Activated CD4-positive, alpha-beta T cell treated with anti-CD3 and anti-CD28 coated beads, Interleukin-2, amount 50 U/mL, for 48 hours (primary cell): ENCODE measurements at regions not wholly inside any gene's neighbourhood (a gene's known extent, or its start where the extent isn't known, plus 50 kb on each side); places are given as distances from the start of the nearest gene placed in this dataset.

Experiments
- DNase-seq, 2 experiments: peaks; one replicate each; pipeline ENCODE4 v3.0.0-alpha.2; 2020

DNA sequence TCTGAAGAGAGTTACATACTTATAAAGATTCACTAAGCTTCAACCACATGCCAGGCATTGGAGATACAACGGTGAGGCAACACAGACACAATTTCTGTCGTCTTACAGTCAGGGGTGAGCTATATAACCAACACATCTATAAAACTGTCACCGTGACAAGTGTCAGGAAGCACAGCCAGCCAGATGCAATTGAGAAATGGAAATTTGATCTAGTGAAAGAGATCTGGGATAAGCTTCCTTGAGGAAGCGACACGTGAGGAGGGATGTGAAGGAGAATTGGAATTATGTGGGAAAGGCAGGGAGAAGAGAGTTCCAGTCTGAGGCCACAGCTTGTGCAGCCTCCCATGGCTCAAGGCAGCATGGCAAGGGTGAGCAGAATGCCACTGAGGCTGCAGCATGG is 50.9 kb upstream of the ZNF354B start:
- no peak for DNase-seq

DNA sequence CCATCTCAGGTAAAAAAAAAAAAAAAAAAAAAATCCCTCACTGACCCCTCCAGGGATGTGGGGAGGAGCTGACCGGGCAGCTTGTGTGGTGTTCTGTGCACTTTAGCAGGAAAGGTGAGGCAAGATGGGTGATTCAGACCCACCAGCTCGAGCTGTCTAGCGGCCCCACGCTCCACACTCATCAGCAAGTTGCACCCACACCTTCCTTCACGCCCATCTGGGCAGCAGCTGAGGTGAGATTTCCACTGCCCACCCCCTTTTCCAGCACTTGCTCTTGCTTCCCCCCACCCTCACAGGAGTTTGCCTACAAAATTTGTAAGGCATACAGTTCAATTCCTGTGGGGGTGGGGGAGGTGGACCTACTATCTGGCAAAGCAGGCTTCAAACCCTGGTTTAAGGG is 58.7 kb upstream of the ZNF354B start:
- DNase-seq, result no peak

DNA sequence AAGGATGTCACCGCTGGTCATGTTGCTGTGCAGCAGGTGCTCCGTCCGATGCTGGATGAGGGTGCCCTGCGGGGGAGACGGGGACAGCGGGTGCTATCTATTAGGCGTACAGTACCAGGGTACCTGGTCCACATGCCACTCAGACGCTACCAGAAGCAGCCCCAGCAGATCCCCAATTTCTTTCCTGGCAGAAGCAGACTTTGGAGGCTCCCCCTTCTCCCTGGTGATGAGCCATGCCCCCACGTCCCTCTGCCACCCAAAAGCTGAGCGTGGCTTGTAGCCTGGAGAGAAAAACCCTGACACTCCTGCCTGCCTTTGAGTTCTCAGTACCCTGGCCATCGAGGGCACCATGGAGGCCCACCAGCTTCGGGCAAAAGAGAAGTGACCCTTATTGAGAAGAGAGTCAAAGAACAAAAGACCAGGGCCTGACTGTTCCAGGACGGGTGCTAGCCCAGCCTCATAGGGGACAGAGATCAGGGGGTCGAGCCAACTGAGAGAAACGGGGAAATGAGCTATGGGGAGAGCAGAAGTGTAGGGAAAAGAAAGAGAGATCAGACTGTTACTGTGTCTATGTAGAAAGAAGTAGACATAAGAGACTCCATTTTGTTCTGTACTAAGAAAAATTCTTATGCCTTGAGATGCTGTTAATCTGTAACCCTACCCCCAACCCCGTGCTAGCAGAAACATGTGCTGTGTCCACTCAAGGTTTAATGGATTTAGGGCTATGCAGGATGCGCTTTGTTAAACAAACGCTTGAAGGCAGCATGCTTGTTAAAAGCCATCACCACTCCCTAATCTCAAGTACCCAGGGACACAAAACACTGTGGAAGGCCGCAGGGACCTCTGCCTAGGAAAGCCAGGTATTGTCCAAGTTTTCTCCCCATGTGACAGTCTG is 62.0 kb upstream of the ZNF354B start:
- DNase-seq, result no peak

DNA sequence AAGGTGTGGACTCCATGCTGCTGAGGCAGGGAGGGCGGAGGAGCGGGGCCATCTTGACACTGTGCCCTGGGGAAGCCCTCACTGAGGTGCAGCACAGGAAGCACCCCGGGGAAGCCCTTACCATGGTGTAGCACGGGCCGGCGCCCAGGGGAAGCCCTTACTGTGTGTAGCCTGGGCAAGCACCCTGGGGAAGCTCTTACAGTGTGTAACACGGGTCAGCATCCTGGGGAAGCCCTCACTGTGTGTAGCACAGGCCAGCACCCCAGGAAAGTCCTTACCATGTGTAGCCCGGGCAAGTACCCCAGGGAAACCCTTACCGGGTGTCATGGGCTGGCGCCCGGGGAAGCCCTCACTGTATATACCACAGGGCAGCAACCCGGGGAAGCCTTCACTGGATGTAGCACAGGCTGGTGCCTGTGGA is 62.6 kb upstream of the ZNF354B start:
- DNase-seq, result no peak

DNA sequence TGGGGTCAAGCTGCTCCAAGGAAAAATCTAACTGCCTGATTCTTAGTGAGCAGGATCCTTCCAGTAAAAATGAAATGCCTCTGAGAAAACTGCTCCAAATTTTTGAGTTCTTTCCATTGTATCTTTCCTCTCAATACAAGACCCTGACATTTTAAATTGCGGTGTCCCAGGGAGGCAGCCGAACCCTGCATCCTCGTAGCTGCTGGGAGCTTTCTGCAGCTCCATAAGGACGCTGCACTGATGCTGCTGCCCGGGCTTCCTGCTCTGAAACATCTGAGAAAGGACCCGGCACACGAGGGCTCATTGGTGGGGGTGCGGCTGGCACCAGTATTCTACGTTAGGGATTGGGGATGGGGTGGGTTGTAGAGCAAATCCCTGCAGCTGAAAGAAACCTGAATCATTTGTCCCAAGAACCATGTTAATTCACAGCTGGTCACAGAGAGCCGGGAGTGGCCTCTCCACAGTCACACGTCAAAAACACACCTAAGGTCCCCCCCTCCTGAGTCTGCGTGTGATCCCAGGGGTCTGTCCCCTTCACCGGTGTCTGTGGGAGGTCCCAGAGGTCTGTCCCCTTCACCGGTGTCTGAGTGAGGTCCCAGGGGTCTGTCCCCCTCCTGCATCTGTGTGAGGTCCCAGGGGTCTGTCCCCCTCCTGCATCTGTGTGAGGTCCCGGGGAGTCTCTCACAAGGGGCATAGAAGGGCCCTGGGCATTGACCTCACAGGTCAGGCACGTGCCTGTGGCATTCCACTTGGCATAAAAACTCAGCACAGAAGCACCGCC is 63.4 kb upstream of the ZNF354B start:
- DNase-seq, result no peak

DNA sequence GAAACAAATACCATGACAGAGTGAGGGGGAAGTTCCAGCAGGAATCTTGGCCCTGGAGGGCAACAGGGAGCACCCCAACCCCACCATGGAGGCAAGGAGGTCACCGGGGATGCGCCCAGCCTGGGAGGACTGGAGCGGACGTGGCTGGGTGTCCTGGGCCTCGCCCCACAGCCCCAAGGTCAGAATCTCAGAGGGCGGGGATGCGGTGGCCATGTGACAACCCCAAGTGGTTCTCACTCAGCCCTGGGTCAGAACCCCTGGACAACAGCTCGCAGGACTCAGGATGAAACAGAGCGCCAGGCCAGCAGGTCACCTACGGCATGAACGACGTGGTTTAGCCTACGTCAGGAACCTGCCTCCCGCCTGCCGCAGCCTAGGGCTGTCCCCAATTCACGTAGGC is 64.0 kb upstream of the ZNF354A start:
- no peak for DNase-seq

DNA sequence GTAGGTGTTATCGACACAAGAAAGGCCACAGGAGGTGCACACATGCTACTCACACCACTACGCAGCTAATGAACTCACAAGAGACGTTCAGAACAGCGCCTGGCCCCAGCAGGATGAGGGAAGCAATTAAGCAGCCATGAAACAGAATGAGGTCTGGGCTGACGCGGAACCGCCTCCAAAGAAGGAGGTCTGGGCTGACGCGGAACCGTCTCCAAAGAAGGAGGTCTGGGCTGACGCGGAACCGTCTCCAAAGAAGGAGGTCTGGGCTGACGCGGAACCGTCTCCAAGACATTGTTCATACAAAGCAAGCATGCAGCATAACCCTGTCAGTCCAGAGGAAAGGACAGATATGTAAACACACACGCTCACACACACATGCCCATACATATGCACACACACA is 63.2 kb upstream of the ZNF354A start:
- DNase-seq, result no peak

DNA sequence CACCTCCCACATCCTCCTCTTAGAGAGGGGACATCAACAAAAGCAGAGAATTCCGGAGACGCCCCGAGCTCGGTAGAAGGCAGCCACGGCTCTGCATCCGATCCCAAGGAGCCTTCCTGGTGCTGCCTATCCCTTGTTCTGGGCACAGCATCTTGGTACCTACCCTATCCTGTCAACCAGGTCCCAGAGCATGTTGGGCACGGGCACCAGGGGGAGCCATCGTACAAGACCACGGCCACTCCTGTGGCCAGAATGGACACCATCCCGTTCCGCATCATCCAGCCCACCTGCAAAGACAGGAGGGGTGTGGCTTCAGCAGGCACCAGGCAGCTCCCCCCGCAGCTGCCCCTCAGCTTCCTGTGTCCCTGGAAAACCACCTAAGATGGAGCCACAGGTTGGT is 62.7 kb upstream of the ZNF354A start:
- peak; percentile 29 to 42 for DNase-seq

DNA sequence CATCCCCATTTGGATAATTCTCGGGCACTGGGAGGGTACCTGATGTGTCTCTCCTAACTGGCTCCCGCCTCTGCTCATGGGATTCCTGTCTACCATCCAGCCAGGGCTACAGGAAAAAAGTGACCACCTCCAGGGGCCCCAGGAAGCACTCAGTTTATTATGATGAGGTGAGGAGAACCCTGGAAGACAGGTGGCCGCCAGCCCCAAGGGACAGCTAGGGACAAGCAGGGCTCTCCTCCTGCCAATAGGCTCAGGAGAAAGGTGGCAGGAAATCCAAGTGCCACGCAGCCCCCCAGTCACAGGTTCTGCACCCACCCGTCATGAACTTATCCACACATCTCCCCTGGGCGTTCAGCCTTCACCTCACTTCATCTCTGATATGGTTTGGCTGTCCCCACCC is 61.5 kb upstream of the ZNF354A start:
- no peak for DNase-seq

DNA sequence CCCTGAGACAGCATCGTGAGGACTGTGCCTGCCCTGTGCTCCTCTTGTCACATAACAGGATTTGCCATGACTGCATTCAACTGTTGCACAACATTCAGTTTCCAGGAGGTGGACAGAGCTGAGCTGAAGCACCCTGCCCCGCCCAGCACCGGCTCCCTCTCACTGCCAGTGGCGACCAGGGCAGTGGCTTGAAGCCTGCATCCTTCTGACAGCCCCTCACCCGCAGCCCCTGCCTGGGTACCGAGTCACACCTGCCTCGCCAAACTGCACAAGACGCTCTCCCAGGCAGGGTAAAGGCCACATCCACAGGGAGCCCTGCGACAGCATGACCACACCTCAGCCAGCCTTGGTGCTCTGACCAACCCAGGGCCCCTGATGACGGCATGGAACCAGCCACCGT is 59.9 kb upstream of the ZNF354A start:
- DNase-seq, result no peak

DNA sequence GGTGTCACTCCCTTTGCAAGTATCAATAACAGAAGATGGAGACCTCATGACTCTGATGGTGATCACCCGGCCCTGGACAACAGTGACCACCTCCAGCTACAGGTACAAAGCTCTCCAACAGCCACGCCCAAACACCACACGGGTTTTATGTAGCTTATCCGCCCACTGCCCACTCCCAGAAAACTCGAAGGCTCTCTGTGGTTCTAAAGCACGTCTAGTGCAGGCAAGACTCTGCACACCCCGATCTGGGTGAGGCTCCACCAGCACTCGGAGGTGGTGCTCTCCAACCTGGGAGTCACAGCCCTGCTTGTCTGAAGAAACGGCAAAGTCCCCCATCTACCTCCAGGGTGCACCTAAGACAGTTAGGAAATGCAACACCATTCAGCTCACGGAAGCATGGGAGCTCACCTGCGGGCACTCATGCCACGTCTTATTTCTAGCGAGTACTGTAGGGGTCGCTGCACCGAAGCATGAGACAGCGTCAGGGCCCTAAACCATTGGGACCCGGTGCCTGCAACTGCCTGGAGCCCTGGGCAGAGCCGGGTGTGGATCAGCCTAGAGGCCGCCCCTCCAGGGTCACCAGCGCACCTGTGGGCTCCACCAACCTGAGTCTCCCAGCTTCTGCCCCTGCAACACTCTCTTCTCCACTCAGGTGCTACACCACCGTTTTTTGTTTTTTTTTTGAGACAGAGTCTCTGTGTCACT is 58.1 kb upstream of the ZNF354A start:
- DNase-seq, result no peak

DNA sequence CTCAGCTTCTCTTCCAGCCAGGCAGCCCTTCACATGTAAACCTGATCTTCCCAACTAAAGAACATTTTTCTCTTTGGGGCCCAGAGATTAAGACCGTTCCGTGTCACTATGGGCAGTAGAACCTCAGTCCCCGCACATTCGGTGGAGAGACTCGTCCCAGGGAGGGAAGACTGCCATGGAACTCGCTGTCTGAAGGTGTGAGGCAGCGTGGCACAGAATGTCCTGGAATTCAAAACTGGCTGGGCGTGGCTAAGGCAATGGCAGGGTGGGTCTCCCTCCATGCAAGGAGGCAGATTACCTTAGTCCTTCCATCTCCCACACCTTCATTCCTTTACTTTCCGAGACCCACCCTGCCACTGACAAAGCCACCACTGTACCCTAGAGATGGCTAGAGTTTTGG is 57.4 kb upstream of the ZNF354A start:
- no peak for DNase-seq

DNA sequence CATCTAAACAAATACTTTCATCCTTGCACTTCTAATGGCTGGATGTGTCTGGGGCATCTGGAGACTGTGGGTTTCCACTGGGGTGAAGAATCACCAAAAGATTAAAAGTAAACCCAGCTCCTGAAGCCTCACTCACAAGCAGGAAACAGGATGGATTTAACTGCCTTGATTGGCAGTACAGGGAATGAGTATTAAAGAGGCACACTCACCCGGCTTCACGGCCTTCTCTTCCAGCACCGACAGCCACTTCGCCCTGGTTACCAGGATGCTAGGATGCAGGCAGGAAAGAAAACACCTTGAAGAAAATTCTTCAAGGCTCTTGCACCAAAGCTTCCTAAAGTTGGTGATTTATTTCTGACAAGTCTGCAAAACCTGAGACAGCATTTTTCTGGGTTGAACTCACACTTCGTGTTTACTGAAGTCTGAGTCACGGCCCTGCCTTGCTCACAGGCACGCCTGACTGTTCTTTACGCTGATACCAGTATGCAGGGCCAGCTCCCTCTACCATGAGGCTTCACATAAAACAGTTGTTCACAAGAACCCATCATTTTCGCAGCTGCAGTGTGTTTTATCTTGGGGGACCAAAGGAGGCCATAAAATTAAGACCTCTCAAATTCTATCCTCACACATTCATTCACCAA is 56.5 kb upstream of the ZNF354A start:
- no peak for DNase-seq

DNA sequence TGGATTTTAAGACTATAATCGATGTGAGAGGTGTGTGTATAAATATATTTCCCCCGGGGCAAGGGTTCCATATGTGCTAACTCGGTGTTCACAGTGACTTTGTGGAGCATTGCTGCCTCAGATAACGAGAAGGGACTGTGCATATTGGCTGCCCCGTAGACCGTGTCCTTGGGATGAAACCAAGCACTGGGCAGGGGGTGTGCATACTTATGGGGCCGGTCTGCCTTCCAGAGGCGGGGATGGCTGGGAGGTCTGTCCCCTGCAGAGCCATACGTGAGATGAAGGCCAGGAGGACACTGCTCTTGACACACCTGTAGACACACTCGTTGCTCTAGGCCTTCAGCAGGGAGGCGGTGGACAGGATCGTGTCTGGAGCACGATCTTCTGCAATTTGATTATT is 56.0 kb upstream of the ZNF354A start:
- no peak for DNase-seq

DNA sequence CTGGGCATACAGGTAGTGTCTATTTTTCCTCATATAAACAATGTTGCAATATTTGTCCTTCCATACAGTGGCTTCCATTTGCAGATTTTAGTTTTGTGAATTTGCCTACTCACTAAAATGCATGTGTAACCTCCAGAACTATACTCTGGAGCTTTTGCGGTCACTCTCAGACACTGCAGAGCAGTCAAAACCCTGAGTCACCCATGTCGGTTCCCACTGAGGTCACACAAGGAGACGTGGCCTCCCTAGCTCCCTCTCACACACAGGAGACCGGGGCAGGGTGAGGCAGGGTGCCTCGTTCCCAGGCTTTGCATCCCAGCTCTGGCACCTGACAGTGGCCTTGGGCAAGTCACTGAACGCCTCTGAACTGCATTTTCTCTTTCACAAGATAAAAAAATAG is 55.5 kb upstream of the ZNF354A start:
- DNase-seq, result no peak

DNA sequence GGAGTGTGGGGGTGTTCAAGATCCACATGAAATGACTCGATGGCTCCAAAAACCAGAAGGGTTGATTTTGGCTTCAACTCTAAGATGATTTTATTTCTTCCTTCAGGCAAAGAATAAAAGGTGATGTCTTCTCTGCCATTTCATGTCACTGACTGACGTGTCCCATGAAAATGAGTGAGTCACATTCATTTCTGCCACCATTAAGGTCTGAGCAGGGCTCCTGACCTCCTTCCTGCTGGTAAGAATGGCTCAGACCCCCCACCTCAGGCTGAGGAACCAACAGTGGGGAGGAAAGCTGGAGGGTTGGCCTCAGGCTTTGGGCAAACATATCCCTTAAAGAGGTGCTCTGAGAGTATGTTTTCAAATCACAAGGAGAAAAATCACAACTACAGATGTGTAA is 53.9 kb upstream of the ZNF354A start:
- no peak for DNase-seq

DNA sequence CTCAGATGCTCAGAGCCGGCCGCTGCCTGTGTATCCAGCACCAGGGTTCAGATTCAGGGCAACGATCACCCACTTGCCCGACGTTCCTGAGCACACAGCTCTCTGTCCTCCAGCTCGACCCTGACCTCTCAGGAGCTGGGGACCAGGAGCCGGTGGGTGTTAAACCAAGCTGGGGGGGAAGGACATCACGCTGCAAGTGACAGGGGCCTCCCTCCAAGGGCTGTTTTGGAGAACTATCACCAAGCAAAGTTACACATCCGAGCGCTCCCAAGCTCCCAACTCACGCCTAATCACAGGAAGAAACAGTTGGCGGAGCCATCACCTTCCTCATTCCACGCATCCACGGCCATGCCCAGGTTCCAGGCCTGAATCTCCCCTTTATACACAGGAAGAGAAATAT is 51.5 kb upstream of the ZNF354A start:
- DNase-seq, result no peak

DNA sequence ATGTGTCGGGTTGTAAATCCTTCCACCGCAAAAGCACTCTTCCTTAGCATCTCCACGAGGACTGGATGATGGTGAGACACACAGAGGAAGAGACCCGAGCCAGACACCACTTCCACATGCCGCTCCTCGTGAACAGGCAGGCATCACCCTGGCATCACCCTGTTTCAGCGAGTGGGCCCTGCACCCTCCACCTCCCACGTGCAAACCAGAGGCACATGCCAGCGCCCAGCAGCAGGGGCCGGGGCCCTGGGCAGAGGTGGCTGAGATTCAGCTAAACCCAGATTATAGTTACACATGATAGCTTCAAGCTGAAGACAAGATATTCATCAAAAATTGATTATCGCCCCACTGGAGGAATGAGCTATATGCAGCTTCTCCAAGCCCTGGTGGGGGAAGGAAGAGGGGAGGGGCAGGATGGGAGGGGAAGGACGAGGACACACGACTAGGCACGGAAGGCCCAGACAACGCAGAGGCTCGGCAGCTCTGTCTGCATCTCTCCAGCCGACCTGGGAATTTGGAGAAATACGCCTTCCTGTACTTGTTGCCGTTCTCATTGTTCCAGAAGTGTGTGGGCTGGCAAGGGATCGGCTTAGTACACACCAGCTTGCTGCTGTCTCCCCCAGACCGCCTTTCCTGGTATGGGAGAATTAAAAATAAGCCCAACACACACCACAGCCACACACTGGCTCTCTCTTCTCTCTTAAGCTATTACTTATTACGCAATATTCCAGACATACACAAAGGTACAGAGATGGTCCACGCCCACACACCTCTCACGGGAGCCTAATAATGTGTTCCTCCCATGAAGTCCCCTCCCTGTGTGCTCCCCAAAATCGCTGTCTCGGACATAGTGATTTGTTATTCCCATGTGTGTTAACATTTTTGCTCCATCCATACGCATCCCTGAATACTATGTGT is 50.4 kb upstream of the ZNF354A start:
- DNase-seq, result no peak
